Stomach (tissue), 4 donors: ENCODE measurements at regions not wholly inside any gene's neighbourhood (a gene's known extent, or its start where the extent isn't known, plus 50 kb on each side); places are given as distances from the start of the nearest gene placed in this dataset.

ENCODE experiments used
- CTCF ChIP-seq, 7 experiments: fragments of 450-650 bp in 4 of 7; fragments of 200-600 bp in 3 of 7; sonication (generic) in 3 of 7; IDR thresholded peaks; one replicate each; pipeline ENCODE4 v1.5.1; 2016 to 2019; ENCODE audit warnings: antibody characterized with exemption in 7 of 7, control low read depth in 2 of 7, mild to moderate bottlenecking in 1 of 7
- EP300 ChIP-seq: sonication (generic); formaldehyde crosslinking; IDR thresholded peaks from one replicate; pipeline ENCODE4 v1.6.1; 2017; ENCODE audit warnings: antibody characterized with exemption
- POLR2A ChIP-seq, 4 donors: fragments of 450-650 bp; IDR thresholded peaks; one replicate each; pipeline ENCODE4 v1.6.1; 2016; ENCODE audit warnings: antibody characterized with exemption in 4 of 4, control low read depth in 2 of 4, mild to moderate bottlenecking in 1 of 4, moderate library complexity in 1 of 4

- TF ChIP-seq POLR2A (IDR thresholded peaks at IDR 0.05), result no peak
- TF ChIP-seq CTCF (IDR thresholded peaks at IDR 0.05), result no peak
- no peak for TF ChIP-seq EP300
These were observed 57.0 kb upstream of the SIM2 start for GRCh38 chr21:36641886-36642285.
